Parathyroid adenoma (tissue), 2 donors: ENCODE measurements at regions not wholly inside any gene's neighbourhood (a gene's known extent, or its start where the extent isn't known, plus 50 kb on each side); places are given as distances from the start of the nearest gene placed in this dataset.

Experiments
- H2AFZ ChIP-seq: fragments of 300-600 bp; sonication (generic); one replicate; pipeline ENCODE4 v1.7.0; 2017; ENCODE audit warnings: antibody characterized with exemption, mild to moderate bottlenecking
- H3K27ac ChIP-seq: fragments of 300-600 bp; sonication (generic); one replicate; pipeline ENCODE4 v1.7.0; 2017
- H3K27me3 ChIP-seq: fragments of 300-600 bp; sonication (generic); one replicate; pipeline ENCODE4 v1.7.0; 2017; ENCODE audit warnings: low read length; ENCODE audit not compliant: control insufficient read depth, insufficient read depth
- H3K36me3 ChIP-seq: fragments of 300-600 bp; sonication (generic); one replicate; pipeline ENCODE4 v1.7.0; 2017; ENCODE audit warnings: low read length; ENCODE audit not compliant: control insufficient read depth, insufficient read depth
- H3K4me1 ChIP-seq: fragments of 300-600 bp; sonication (generic); one replicate; pipeline ENCODE4 v1.7.0; 2017; ENCODE audit warnings: control low read depth
- H3K4me2 ChIP-seq: fragments of 300-600 bp; sonication (generic); one replicate; pipeline ENCODE4 v1.7.0; 2017; ENCODE audit warnings: low read length
- H3K4me3 ChIP-seq: fragments of 300-600 bp; sonication (generic); one replicate; pipeline ENCODE4 v1.7.0; 2017; ENCODE audit warnings: low read depth, low read length
- H3K79me2 ChIP-seq: fragments of 300-600 bp; sonication (generic); one replicate; pipeline ENCODE4 v1.7.0; 2017; ENCODE audit warnings: control low read depth
- H3K9ac ChIP-seq: fragments of 300-600 bp; sonication (generic); one replicate; pipeline ENCODE4 v1.7.0; 2017; ENCODE audit warnings: mild to moderate bottlenecking
- H3K9me3 ChIP-seq: fragments of 300-600 bp; sonication (generic); one replicate; pipeline ENCODE4 v1.7.0; 2017; ENCODE audit warnings: low read length; ENCODE audit not compliant: control insufficient read depth
- TF ChIP-seq, protein P1 (sequence below): fragments of 300-600 bp; sonication (generic); IDR thresholded peaks from one replicate; pipeline ENCODE4 v1.7.0; 2017; ENCODE audit warnings: antibody characterized with exemption, mild to moderate bottlenecking
- donor health status: primary hyperparathyroidism.

DNA sequence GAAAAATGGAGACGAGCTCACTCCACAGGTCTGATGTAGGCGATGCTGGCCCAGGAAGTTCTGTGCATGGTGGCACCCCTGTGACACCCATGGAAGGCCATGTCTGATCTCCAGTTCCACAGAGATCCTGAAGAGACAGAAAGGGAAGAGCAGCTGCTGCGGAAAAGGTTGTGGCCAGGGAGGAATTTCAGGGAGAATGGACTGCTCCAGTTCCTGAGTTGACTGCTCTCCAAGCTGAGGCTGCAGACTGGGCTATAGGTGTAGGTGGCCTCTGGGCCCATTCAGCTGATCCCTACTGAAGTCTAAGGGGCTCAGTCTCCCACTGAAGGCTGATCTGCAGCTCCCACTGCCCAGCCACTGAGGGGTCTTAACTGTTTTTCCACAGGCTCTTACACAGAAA, 89.2 kb downstream of the ETS2 start:
- no peaks in the 10 kb centered on the region for H3K36me3 ChIP-seq
- H3K4me2 ChIP-seq = no peak overlapping the region
- no peaks in the 10 kb centered on the region for H3K9me3 ChIP-seq
- H3K4me1 ChIP-seq = peaks cover 11% of the 10 kb centered on the region
- H3K9ac ChIP-seq = no peak overlapping the region
- TF ChIP-seq, protein P1, sequence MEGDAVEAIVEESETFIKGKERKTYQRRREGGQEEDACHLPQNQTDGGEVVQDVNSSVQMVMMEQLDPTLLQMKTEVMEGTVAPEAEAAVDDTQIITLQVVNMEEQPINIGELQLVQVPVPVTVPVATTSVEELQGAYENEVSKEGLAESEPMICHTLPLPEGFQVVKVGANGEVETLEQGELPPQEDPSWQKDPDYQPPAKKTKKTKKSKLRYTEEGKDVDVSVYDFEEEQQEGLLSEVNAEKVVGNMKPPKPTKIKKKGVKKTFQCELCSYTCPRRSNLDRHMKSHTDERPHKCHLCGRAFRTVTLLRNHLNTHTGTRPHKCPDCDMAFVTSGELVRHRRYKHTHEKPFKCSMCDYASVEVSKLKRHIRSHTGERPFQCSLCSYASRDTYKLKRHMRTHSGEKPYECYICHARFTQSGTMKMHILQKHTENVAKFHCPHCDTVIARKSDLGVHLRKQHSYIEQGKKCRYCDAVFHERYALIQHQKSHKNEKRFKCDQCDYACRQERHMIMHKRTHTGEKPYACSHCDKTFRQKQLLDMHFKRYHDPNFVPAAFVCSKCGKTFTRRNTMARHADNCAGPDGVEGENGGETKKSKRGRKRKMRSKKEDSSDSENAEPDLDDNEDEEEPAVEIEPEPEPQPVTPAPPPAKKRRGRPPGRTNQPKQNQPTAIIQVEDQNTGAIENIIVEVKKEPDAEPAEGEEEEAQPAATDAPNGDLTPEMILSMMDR = no peak
- H3K27ac ChIP-seq = peak overlapping the region; percentile 6
- H2AFZ ChIP-seq = peak overlapping the region; percentile 43
- H3K27me3 ChIP-seq = no peaks in the 10 kb centered on the region
- no peak overlapping the region for H3K4me3 ChIP-seq
- H3K79me2 ChIP-seq = no peaks in the 10 kb centered on the region

DNA sequence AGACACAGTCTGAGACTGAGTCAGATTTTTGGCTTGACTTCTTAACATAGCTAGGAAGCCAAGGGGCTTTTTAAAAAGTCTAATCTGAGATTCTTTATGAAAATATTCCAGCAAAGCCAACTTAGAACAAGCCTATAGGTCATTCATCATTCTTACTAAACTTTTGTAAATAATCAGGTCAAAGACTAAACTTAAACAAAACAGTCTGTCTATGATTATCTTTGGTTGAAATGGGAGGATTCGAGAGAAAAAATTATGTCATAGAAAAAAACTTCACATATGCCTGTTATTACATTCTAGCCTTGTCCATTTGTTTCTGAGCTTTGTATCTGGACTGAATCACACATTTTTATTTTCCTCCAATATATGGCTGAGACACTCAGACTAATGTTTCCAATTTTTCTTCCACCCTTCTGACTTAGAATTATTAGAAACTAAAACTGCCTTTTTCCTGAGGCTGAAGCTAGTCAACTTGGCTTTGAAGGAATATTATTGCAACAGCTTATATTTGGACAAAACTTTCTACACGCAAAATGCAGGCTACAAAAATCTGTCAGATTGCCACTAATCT, 83.3 kb downstream of the ETS2 start:
- peaks cover 4% of the 10 kb centered on the region for H3K4me1 ChIP-seq
- H3K4me3 ChIP-seq = no peak overlapping the region
- H3K27me3 ChIP-seq = no peaks in the 10 kb centered on the region
- TF ChIP-seq, protein P1 = no peak
- no peak overlapping the region for H3K4me2 ChIP-seq
- no peaks in the 10 kb centered on the region for H3K9me3 ChIP-seq
- H3K9ac ChIP-seq = no peak overlapping the region
- peak overlapping the region; percentile 28 for H2AFZ ChIP-seq
- no peaks in the 10 kb centered on the region for H3K36me3 ChIP-seq
- H3K79me2 ChIP-seq = no peaks in the 10 kb centered on the region
- peak overlapping the region; percentile 47 for H3K27ac ChIP-seq

DNA sequence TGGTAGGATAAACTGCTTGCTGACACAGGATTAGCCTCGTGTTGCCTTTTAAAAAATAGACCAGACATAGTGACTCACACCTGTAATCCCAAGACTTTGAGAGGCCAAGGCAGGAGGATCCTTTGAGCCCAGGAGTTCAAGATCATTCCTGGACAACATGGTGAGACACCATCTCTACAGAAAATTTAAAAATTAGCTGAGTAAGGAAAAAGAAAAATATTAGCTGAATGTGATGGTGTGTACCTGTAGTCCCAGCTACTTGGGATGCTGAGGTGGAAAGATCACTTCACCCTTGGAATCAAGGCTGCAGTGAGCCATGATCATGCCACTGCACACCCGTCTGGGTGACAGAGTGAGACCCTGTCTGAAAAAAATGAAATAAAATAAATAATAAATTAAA, 82.0 kb downstream of the ETS2 start:
- TF ChIP-seq, protein P1 = no peak
- H3K4me1 ChIP-seq = peaks cover 4% of the 10 kb centered on the region
- no peak overlapping the region for H2AFZ ChIP-seq
- H3K9ac ChIP-seq = no peak overlapping the region
- no peak overlapping the region for H3K27ac ChIP-seq
- H3K9me3 ChIP-seq = no peaks in the 10 kb centered on the region
- no peaks in the 10 kb centered on the region for H3K27me3 ChIP-seq
- no peaks in the 10 kb centered on the region for H3K36me3 ChIP-seq
- H3K79me2 ChIP-seq = no peaks in the 10 kb centered on the region
- H3K4me2 ChIP-seq = no peak overlapping the region
- no peak overlapping the region for H3K4me3 ChIP-seq

DNA sequence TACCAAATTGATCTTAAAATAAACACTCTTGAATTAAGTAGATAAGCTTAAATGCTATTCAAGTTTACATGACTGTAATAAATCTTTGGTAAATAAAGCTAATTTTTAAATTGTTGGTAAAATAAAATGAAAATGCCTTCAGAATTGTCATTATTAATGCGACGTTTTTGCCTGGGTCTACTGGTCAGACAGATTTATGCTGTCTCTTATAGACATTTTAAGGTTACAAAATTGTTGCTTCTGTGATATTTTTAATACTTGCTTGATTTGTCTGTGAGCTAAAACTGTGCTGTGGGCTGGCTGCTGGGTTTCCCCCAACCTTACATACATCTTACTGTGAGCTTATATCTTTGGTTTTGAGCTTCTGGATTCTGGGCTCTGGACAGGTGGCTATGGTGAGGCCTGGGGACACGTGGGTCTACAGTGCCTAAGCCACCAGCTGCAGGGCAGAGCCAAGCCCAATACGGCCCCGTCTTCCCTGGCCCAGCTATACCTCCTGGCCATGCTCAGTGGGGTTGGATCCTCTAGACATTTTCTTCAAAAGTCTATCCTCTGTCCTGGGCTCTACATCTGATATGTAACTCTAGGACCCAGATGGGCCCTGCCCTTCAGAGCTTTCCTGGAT, 81.4 kb downstream of the ETS2 start:
- Histone ChIP-seq H3K36me3 (no peaks in the 10 kb centered on the region), H3K27me3 (no peaks in the 10 kb centered on the region), H3K9me3 (no peaks in the 10 kb centered on the region), H3K9ac (no peak overlapping the region), H3K79me2 (no peaks in the 10 kb centered on the region), H3K4me2 (no peak overlapping the region), H3K4me3 (no peak overlapping the region), H3K4me1 (peaks cover 4% of the 10 kb centered on the region), H2AFZ (no peak overlapping the region), H3K27ac (no peak overlapping the region)
- TF ChIP-seq, protein P1 = no peak

DNA sequence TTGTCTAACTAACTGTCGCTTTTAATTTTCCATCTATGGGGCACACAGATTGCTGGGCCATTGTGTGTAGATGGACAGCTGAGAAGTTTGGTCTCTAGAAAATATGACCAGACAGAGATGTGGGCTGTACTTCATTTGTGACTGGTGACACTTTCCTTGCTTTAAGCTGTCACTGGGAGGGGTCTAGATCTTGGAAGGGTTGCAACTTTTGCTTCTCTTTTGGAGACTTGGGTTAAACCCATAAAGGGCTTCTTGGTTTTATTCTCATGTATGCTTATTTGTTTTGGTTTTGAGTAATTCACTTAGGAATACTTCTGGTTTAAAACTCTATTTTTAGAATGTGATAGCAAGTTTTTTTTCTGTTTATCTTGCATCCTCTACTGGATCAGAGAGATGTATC, 80.2 kb downstream of the ETS2 start:
- H3K36me3 ChIP-seq = no peaks in the 10 kb centered on the region
- H3K27ac ChIP-seq = no peak overlapping the region
- no peaks in the 10 kb centered on the region for H3K27me3 ChIP-seq
- H3K9ac ChIP-seq = no peak overlapping the region
- H3K4me3 ChIP-seq = no peak overlapping the region
- H3K9me3 ChIP-seq = no peaks in the 10 kb centered on the region
- TF ChIP-seq, protein P1 = no peak
- no peak overlapping the region for H2AFZ ChIP-seq
- H3K4me1 ChIP-seq = peaks cover 4% of the 10 kb centered on the region
- no peaks in the 10 kb centered on the region for H3K79me2 ChIP-seq
- H3K4me2 ChIP-seq = no peak overlapping the region
